Keratinocyte (primary cell): ENCODE measurements at regions not wholly inside any gene's neighbourhood (a gene's known extent, or its start where the extent isn't known, plus 50 kb on each side); places are given as distances from the start of the nearest gene placed in this dataset.

Experiments
- DNase-seq: peaks from one replicate; pipeline ENCODE4 v3.0.0-alpha.2; 2011; ENCODE audit warnings: low read depth, missing footprints, low spot score
- FAIRE-seq: peaks from 2 replicates; lab custom pipeline; 2011; peaks lifted over from hg19 to GRCh38; lab: Jason Lieb, UNC
- H2AFZ ChIP-seq: 2 replicates; pipeline ENCODE4 v1.6.0; 2012; ENCODE audit warnings: low read length, control low read depth, inconsistent platforms; ENCODE audit not compliant: control insufficient read depth
- H3K27ac ChIP-seq: 2 replicates; pipeline ENCODE4 v1.5.1; 2011; ENCODE audit warnings: low read length; ENCODE audit not compliant: control insufficient read depth, insufficient read depth
- H3K27me3 ChIP-seq: 3 replicates; pipeline ENCODE4 v1.6.0; 2011; ENCODE audit warnings: low read length; ENCODE audit not compliant: control insufficient read depth, insufficient read depth; ENCODE audit errors: extremely low read depth
- H3K36me3 ChIP-seq, 2 experiments: 2 replicates in 1 of 2; 3 replicates in 1 of 2; pipeline ENCODE4 v1.5.1; 2011; ENCODE audit warnings: low read length in 2 of 2, mild to moderate bottlenecking in 1 of 2; ENCODE audit not compliant: control insufficient read depth in 2 of 2, insufficient read depth in 2 of 2; ENCODE audit errors: extremely low read depth in 1 of 2
- H3K4me1 ChIP-seq: 3 replicates; pipeline ENCODE4 v1.5.1; 2011; ENCODE audit warnings: low read length; ENCODE audit not compliant: control insufficient read depth, insufficient read depth; ENCODE audit errors: extremely low read depth
- H3K4me2 ChIP-seq: 3 replicates; pipeline ENCODE4 v1.6.0; 2011; ENCODE audit warnings: low read depth, low read length; ENCODE audit not compliant: control insufficient read depth, insufficient read depth; ENCODE audit errors: extremely low read depth
- H3K4me3 ChIP-seq, 3 experiments: fragments of 200-600 bp in 1 of 3; sonication (generic) in 1 of 3; 2 replicates in 2 of 3; 3 replicates in 1 of 3; pipeline ENCODE4 v1.5.1; 2011 to 2016; ENCODE audit warnings: low read length in 3 of 3, mild to moderate bottlenecking in 3 of 3, control low read depth in 2 of 3, inconsistent platforms in 1 of 3, low read depth in 1 of 3, mixed read lengths in 1 of 3, mixed run types in 1 of 3, moderate library complexity in 1 of 3; ENCODE audit not compliant: control insufficient read depth in 2 of 3, insufficient read depth in 2 of 3; ENCODE audit errors: extremely low read depth in 1 of 3
- H3K79me2 ChIP-seq: 2 replicates; pipeline ENCODE4 v1.6.0; 2012; ENCODE audit warnings: low read length; ENCODE audit not compliant: control insufficient read depth, insufficient read depth
- H3K9ac ChIP-seq: 3 replicates; pipeline ENCODE4 v1.6.0; 2011; ENCODE audit warnings: low read length; ENCODE audit not compliant: control insufficient read depth, insufficient read depth; ENCODE audit errors: extremely low read depth
- H3K9me1 ChIP-seq: 3 replicates; pipeline ENCODE4 v1.6.0; 2011; ENCODE audit warnings: low read length; ENCODE audit not compliant: control insufficient read depth, insufficient read depth; ENCODE audit errors: extremely low read depth
- H3K9me3 ChIP-seq: 2 replicates; pipeline ENCODE4 v1.5.1; 2012; ENCODE audit warnings: low read depth, low read length; ENCODE audit not compliant: control insufficient read depth
- H4K20me1 ChIP-seq: 3 replicates; pipeline ENCODE4 v1.6.0; 2011; ENCODE audit warnings: low read length; ENCODE audit not compliant: control insufficient read depth, insufficient read depth; ENCODE audit errors: extremely low read depth
- EZH2 ChIP-seq: IDR thresholded peaks from one replicate; pipeline ENCODE4 v1.6.1; 2012; ENCODE audit warnings: inconsistent platforms, mild to moderate bottlenecking, low read length, moderate library complexity
- dilution Hi-C: fragments of 300-500 bp; cut with MboI; formaldehyde crosslinking; loops from one replicate; pipeline ENCODE4 v1.7.0; 2020; ENCODE audit warnings: low sequenced_read_pairs; ENCODE audit not compliant: extremely low pct_ligation_motif_present
- TF ChIP-seq, protein P1 (sequence below), 3 experiments: IDR thresholded peaks in 1 of 3; conservative IDR thresholded peaks in 1 of 3; optimal IDR thresholded peaks in 1 of 3; 2 replicates in 2 of 3; 3 replicates in 1 of 3; pipeline versions ENCODE3 to v1.5.1; 2011; ENCODE audit warnings: low read length in 3 of 3, mild to moderate bottlenecking in 3 of 3, moderate library complexity in 2 of 3, control low read depth in 1 of 3, inconsistent platforms in 1 of 3; ENCODE audit not compliant: insufficient read depth in 2 of 3; ENCODE audit errors: extremely low read depth in 1 of 3

DNA sequence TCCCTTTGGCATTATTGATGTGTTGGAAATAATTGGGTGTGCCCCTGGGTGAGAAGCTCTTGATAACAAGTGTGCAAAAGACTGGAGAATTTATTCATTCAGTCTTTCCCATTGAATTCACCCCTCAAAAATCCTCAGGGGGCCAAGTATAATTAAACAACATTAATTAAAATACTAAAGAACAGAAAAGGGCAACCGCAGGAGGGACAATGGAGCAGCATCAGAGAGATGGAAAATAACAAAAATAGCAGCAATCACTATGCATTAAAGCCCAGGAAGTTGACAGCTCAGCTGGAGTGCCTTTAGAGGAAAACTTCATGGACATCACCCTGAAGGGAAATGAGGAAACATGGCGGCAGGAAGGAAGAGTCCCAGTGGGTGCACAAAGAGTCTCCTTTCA is 227.6 kb downstream of the MINAR1 start:
- DNase-seq (no peak), FAIRE-seq (no peak)
- no peaks in the 10 kb centered on the region for H3K79me2 ChIP-seq
- no peak overlapping the region for H2AFZ ChIP-seq
- H3K4me3 ChIP-seq: no peak overlapping the region
- no peak overlapping the region for H3K27ac ChIP-seq
- TF ChIP-seq, protein P1, sequence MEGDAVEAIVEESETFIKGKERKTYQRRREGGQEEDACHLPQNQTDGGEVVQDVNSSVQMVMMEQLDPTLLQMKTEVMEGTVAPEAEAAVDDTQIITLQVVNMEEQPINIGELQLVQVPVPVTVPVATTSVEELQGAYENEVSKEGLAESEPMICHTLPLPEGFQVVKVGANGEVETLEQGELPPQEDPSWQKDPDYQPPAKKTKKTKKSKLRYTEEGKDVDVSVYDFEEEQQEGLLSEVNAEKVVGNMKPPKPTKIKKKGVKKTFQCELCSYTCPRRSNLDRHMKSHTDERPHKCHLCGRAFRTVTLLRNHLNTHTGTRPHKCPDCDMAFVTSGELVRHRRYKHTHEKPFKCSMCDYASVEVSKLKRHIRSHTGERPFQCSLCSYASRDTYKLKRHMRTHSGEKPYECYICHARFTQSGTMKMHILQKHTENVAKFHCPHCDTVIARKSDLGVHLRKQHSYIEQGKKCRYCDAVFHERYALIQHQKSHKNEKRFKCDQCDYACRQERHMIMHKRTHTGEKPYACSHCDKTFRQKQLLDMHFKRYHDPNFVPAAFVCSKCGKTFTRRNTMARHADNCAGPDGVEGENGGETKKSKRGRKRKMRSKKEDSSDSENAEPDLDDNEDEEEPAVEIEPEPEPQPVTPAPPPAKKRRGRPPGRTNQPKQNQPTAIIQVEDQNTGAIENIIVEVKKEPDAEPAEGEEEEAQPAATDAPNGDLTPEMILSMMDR (optimal IDR thresholded peaks at IDR 0.05 in 1 of 3, IDR thresholded peaks at IDR 0.05 in 1 of 3, conservative IDR thresholded peaks at IDR 0.05 in 1 of 3; ENCODE audit: extremely low read depth in 1 of 3, insufficient read depth in 2 of 3, low read length in 3 of 3): no peak
- TF ChIP-seq EZH2: no peak
- no peak overlapping the region for H3K4me2 ChIP-seq
- no peaks in the 10 kb centered on the region for H3K9me3 ChIP-seq
- H3K9ac ChIP-seq: no peak overlapping the region
- no peaks in the 10 kb centered on the region for H4K20me1 ChIP-seq
- no peaks in the 10 kb centered on the region for H3K4me1 ChIP-seq
- no peaks in the 10 kb centered on the region for H3K36me3 ChIP-seq
- dilution Hi-C loops: no loop called here
- H3K27me3 ChIP-seq: no peaks in the 10 kb centered on the region
- no peaks in the 10 kb centered on the region for H3K9me1 ChIP-seq

DNA sequence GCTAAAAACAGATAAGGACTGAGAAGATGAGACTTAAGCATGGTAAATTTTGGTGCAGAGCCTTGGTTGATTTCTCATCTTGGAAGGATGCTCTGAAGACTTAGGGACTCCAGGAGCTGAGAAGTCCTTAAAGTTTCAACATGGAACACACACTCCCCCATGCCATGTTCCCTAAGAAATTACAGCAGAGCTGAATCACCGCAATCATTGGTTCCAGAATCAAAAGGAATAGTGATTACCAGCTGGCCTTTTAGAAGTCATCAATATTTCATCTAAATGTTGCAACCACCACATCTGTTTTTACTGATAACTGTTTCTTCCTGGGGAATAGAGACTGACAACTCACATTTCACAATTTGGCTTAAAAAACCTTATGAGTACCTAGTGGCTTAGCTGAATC is 229.3 kb downstream of the MINAR1 start:
- Histone ChIP-seq H3K4me3 (no peak overlapping the region), H4K20me1 (no peaks in the 10 kb centered on the region), H3K79me2 (no peaks in the 10 kb centered on the region), H2AFZ (no peak overlapping the region), H3K9me1 (no peaks in the 10 kb centered on the region), H3K9me3 (no peaks in the 10 kb centered on the region), H3K36me3 (no peaks in the 10 kb centered on the region), H3K4me2 (no peak overlapping the region), H3K27ac (no peak overlapping the region), H3K9ac (no peak overlapping the region), H3K4me1 (no peaks in the 10 kb centered on the region), H3K27me3 (no peaks in the 10 kb centered on the region)
- DNase-seq (no peak), FAIRE-seq (no peak)
- no peak for TF ChIP-seq EZH2
- TF ChIP-seq, protein P1 (optimal IDR thresholded peaks at IDR 0.05 in 1 of 3, IDR thresholded peaks at IDR 0.05 in 1 of 3, conservative IDR thresholded peaks at IDR 0.05 in 1 of 3; ENCODE audit: extremely low read depth in 1 of 3, insufficient read depth in 2 of 3, low read length in 3 of 3): no peak
- dilution Hi-C loops: no loop called here
